ENCODE measurements at regions not wholly inside any gene's neighbourhood (a gene's known extent, or its start where the extent isn't known, plus 50 kb on each side); places are given as distances from the start of the nearest gene placed in this dataset.
"Not testable (repeated sequence)": the region's sequence is repeated elsewhere in the genome, so short reads cannot be mapped to it uniquely, and the experiment has no call there.

GRCh38 chr21:9031482-9032374 lies 1489.7 kb upstream of the TPTE start:
- TF ChIP-seq CTCF (IDR thresholded peaks at IDR 0.05); POLR2AphosphoS5 (IDR thresholded peaks at IDR 0.05; ENCODE audit: insufficient read depth in 1 of 2, low read depth in 1 of 2); POLR2A (IDR thresholded peaks at IDR 0.05): not testable (repeated sequence)

Measured in vagina (tissue), 2 donors.